GM18517 (cell line): ENCODE measurements at regions not wholly inside any gene's neighbourhood (a gene's known extent, or its start where the extent isn't known, plus 50 kb on each side); places are given as distances from the start of the nearest gene placed in this dataset.

Experiments used
- ATAC-seq: cut with Tn5 transposase; IDR thresholded peaks from one replicate; pipeline ENCODE4 v1.9.1; 2021; ENCODE audit warnings: mild to moderate bottlenecking, moderate library complexity; ENCODE audit not compliant: unreplicated experiment

DNA sequence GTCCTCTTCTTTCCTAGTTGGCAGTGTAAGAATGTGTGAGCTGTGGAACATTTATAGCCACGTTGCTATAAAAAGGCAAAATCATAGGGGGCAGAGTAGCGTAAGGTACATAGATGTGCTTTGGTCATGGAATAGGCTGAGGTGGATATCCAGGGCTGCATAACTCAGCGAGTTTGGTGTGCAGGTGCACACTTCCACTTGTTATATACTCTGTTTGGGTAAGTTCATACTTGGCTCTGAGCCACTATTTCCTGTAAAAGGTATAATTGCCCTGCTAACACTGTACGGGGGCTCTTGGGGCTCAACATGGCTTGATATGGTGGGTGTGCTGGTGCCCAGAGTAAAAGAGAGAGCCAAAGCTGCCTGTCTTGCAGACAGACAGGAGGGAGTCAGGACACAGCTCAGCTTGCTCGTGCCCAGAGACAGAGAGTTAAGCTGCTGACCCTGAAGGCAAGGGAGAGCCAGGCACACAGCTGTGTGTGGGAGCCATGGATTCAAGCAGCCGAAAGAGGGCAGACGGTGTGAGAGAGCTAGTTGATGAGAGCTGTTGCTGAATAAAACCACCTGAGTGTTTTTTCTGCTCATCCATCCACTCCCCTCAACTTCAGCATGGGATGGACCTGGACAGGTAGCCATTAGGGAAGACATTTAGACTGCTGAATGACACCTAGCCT is 126.7 kb downstream of the DKK1 start:
- no peak for ATAC-seq

DNA sequence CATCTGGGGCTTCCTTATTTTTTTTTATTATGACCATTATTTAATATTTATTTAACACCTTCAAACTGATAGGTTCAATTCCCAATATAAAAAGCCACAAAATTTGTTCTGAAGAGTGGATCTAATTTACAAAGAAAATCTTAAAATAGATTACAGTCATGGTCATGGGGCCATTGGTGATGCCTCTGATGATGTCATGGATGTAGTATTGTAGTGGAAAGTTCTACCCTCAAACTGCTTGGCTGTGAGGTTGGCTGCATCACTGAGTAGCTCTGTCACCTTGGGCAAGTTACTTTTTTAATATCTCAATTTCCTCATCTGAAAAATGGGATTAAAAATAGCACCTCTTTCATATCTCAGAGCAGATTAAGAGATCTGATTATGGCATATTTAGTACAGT is 128.5 kb downstream of the DKK1 start:
- no peak for ATAC-seq

DNA sequence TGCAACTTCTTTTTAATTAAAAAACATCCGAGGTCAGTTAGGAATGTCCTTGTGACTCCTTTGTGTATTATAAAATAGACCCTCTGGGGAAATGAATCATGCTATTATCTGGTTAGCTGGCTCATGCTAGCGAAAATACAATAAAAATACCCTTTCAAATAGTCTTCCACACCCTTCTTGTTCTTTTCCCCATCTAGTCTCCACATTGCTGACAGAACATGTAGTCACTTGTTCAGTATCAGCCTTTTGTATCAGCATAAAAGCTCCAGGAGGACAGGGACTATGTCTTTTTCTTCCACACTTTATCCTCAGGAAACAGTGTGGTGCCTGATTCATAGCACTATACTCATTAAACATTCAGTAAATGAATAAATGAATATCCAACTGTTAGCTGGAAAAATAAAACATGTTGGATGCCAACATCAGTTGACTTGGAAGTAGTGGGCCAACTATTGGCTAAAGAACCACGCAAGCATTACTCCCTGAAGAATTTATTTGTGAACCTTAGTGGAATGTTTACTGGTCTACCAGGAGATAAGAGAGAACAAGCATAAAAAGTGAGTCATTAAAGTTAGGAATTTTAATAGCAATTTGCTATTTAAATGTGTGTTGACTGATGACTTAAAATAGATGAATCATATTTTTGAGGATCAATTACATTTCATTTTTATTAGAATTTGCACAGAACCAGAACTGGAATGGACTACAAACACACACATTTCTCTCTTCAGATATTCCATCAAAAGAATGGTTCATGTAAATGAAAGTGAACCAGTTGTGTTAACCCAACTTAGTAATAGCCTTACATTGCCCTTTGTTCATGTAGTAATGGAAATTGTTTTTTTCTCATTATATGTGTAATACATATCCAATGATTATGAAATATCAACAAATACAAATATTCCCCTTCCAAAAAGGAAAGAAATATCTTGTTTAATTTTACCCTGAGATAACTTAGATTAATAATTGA is 129.6 kb downstream of the DKK1 start:
- no peak for ATAC-seq

DNA sequence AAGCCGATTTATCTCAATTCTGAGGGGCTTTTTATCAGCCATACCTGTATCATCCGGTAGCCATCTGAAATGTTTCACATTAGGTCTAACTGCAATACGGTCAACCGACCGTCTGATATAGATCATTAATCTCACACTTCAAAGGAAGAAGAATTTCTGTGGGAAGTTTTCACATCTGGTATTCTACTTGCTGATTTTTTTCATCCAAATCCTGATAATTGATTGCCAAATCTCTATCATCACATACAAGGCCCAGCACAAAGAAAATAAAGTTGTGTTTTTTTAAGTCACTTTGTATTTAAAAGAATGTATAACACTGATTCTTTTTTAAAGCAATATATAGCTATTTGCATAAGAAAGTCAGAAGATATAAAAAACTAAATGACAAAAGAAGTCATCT is 132.3 kb downstream of the DKK1 start:
- ATAC-seq = no peak

DNA sequence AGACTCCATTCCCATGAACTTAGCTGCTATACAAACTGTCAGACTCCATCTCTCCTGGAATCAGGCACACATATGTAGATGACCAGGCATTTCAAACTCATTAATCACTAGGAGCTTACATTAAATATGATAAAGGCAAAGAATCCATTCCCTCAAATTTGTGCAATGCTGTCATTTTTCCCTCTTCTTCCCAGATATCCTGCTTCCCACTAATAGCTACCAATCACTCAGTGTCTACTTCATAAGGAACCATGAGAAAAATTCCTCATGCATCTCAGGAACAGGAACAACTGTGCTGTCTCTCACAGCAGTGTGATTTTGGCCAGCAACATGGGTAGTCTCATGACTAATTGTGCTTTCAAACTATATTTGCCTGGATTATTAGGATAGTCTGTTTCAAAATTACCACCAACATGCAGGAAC is 133.9 kb downstream of the DKK1 start:
- ATAC-seq = no peak

DNA sequence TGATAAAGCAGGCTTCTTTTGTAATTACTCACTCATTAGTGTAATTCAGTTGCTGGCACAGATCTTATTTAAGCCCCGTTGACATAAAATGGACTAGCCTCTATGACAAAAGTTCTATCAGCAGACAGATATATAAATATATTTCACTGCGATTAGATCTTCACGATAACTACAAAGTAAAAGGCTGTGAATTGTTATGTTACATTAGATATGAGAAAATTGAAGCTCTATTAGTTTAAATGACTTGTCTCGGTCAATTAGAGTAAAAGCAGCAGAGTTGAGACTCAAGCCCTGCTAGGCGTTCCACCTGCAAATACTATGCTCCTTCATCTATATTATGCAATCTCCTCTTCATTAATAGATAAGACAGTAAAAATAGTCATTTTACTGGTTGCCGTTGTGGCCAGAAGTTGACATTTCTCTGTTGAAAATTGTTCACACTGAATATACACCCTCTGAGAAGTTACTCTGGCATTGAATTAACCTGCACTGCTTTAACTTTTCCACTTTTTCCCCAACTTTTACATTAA is 136.7 kb downstream of the DKK1 start:
- no peak for ATAC-seq

DNA sequence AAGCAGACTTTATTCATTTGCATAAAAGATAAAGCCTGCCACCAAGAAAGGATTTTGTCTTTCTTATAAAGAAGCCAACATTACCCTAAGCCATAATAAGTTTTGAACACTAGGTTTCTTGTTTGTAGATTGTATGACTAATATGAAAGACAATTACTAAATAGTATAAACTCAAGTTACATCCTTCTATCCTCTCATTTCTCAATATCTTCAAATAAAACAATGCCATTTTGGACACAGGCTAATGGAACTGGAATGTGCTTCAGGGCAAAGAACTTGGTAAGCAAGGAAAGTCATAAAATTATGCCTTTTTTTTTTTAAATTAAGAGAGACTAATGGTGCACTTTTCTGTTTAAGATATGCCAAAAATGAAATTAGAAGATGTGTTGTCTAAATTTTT is 137.7 kb downstream of the DKK1 start:
- no peak for ATAC-seq

DNA sequence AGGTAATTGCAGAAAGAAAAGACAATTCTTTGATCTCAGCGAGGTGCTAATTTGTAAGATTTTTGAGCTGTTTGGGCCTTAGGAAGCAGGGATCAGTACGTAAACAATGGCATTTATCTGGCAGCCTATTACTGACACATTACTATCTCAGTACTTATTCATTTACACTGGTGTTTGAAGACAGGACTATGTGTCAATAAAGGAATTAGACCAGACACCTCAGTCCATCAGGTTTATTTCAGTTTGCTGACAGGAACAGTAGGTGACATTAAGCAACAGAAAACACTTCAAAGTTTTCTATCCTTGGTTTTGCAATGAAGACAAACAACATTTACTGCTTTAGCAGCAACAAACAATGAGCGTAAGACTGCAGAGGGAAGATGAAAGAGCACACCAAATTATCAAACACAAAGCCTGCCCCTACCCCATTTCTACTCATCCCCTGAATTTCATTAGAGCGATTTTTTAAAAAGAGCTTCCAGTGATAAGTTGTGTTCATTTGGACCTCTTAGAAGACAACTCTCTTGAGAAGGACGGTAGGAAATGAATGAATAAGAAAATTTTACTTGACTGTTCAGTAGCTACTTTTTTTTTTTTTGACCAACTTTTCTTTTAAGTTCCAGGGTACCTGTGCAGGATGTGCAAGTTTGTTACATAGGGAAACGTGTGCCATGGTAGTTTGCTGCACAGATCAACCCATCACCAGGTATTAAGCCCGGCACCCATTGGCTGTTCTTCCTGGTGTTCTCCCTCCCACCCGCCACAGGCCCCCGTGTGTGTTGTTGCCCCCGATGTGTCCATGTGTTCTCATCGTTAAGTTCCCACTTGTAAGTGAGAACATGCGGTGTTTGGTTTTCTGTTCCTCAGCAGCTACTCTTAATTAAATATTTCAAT is 138.8 kb downstream of the DKK1 start:
- ATAC-seq = no peak

DNA sequence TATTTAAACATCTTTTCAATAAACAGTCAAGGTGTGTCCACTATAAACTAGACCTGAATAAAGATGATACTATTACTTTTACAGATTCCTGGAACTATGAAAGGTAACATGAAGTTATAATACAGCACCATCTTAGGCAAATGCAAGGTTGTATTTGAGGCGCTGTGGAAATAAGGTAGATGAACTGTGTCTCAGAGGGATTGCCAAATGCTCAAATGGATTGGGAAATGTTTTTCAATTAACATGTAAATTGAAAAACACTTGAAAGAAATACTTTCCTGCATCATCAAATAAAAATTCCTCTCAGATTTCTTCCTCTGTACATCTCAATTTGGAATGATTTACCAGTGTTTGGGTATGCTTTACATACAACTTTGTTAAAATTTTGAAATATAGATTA is 139.4 kb downstream of the DKK1 start:
- no peak for ATAC-seq

DNA sequence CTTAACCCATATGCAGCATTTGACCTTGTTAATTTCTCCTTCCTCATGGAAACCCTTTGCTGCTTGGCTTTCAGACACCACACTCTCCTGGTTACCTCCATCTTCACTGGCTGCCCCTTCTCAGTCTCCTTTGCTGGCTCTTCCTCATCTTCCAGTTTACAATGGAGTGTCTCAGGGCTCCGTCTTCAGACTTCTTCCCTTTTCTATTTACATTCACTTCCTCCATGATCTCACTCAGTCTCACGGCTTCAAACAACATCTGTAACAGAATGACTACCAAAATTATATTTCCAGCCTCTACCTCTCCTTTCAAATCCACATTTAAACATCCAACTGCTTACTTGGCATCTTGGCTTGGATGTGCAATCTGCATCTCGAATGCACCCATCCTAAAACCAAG is 140.4 kb downstream of the DKK1 start:
- ATAC-seq = no peak

DNA sequence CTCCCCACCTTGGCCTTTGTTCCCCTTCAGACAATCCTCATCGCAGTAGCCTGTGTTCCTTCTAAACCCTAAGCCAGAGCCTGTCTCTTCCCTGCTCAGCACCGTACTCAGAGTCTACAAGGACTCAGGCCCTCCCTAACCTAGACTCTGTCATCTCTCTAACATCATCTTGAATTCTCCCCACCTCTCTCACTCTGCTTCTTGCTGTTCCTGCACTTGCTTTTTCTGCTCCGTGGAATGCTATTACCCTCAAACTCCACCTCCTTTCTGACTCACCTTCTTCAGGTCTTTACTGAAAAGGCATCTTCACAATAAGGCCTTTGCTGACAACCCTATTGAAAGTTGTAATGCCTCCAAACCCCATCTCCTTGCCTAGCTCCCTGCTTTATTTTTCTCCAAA is 141.0 kb downstream of the DKK1 start:
- no peak for ATAC-seq

DNA sequence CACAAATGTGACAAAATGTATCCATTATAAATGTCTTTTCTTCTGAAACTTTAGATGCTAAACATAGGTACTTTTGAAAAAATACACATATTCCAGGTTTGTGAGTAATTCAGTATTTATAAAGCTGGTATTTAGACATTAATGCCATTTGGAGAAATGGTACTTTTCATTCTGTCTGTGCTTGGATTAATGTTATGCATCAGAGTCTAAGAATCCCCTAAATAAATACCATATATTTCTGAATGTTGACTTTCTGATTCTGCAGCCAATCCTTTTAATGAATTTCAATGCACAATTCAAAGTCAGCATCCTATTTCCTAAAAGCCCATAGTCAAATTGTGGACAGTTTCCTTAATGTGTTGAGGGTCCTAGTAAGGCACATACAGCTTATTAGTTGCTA is 145.0 kb downstream of the DKK1 start:
- no peak for ATAC-seq

DNA sequence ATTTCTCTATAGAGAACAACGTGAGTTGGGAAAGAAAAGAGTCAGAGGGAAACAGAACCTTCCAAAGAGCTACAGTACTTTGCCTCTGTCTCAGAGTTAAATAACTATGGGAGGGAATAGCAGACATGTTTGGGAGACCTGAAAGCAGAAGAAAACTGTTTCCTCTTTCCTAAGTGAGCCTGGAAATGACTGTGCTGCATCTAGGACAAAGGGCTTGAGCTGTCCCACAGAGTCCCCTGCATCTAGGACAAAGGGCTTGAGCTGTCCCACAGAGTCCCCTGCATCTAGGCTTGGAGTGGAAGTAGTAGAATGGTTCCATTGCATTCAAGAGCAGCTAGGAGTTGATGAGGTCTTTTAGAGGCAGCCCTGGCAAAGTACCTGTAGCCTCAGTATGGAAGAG is 149.7 kb downstream of the DKK1 start:
- no peak for ATAC-seq

DNA sequence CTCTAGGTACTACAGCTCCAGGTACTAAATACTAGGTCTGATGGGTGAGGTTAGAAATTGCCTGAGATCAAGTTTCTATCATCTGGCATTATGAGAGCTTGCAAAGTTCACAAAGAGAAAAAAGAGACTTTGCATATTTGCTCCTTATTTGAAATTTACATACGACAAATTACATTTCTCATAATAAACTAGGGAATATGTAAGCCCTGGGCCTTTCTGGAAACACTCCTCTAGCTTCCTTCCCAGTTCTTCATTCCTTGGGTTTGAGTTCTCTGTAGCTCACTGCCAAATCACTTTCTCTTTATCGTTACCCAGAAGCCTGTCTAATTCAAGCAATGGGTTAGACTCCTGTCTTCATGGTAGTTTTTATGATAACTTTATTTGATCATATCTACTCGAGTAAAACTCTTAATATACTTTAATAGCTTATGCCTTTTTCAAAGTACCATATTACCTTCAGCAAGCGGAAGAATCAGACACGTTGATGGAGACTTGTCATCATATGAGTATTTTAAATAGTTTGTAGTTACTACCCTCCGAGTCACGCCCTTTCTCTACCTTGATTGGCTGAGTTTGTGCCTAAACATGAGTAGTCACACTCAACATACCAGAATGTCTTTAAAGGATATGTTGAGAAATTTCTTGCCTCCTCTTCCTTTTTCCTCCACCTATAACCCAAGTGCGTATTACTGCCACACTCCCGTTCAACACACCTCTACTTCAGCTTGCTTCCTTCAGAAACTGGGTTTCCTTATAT is 150.5 kb downstream of the DKK1 start:
- no peak for ATAC-seq

DNA sequence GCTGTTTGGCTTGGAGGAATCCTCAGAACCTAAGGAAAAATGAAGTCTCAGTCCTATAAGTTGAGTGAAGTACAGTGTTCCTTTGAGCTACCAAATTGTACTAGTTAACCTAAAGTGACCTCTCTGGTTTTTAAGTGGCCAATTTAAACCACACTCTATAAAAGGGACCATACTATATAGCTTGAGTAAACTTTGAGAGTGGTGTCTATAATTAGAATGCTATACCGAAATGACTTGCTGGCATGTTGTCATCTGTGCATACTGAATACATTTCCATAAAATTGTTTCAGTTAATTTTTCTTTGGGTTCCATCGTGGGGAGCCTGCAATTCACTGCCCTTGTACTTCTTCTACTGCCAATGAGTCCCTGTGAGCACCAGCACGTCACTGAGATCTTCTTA is 151.1 kb downstream of the DKK1 start:
- no peak for ATAC-seq

DNA sequence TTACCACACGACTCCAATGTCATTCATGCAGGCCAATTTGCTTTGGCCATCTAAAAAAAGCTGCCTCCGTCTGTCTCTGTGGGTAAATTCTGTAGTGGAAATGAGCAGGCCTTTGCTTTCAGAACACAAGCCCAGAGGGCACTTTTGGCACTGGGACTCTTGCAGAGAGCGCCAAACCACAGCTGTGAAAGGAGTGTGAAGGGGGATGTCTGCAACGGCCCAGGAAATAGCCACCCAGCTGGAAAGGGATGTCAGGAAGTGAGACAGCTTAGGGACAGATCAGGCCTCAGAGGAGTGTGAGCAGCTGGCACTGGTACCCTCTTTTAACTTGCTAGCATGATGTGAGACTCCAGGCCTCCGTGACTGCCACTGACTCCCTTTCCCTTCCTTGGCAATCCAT is 152.4 kb downstream of the DKK1 start:
- ATAC-seq = peak; percentile 49

DNA sequence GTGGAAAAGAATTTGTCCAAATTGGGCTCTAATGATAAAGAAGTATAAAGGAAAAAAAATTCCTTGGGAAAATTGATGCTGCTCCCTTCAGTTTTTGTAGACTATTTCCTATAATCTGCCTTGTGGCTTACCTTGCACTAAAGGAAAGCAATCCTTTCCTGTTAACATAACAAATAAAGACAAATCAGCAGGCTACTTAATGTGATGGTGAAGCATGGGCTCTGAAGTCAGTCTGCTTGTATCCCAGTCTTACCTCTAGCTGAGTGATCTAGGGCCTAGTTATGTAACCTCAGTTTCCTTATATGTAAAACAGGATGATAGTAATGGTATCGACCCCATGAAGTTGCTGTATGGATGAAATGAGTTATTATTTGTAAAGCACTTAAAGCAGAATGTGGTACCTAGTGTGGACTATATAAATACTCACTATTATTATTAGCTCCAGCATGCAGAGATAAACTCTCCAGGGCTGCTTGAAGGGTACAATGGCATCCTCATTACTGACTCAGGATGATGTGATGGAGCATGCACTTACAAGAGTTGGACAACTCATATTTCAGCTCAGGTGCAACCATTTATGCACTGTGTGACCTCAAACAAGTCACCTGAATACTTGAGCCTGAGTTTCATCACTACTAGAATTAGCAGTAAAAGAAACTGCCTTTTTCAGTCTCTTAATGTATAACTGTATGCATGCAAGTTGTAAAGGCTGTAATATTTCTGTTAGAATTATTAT is 156.1 kb downstream of the DKK1 start:
- ATAC-seq = no peak

DNA sequence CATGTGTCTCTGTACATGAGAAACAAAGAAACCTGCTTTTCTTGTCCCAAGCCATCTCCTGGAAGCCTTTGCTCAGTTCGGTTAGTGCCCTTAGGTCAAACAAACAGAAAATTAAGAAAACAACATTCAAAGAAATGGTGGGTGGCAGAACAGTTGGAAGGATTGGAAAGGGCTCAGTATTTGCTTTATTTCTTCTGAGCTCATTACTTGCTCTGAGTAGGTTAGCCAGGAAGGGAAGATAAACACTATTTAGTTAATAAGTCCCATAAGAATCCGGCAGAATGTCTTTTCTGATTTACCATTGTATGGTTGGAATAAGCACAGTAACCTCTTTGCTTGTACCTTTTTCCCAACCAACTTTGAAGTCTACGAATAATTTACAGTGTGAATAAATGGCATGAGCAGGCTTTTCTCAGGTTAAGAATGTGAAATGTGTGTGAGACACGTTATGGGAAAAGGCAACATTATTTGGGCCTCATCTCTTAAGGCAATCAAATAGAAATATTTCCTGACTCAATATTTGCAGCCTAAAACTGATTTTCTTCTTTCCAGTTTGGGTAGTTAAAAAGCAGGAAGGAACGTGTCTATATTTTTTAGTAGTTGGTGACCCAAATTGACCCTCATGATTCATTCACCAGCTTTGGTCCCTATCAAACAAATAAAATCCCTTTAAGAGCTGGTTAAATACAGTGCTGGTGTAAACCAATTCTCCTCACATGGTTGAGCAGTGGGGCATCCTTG is 158.5 kb downstream of the DKK1 start:
- ATAC-seq = no peak

DNA sequence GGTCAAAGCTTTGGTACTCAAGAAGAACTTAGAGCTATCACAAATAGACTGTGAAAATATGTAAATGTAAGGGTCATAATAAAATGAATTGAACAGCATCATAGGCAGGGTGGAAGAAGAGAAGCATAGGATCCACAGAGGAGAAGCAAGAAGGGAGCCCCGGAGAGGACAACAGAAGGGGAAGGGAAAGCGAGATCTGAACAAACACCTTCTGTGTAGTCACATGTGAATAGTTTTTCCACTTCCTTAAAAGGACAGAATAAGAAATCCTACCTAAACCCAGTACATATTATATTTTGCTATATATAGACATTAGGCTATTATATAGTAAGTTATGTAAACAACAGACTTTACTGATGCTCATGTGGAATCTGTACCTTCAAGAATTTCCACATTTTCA is 160.2 kb downstream of the DKK1 start:
- ATAC-seq = no peak
